NCI-H460 (cell line): ENCODE measurements at regions not wholly inside any gene's neighbourhood (a gene's known extent, or its start where the extent isn't known, plus 50 kb on each side); places are given as distances from the start of the nearest gene placed in this dataset.

Experiments used
- DNase-seq: peaks from one replicate; pipeline ENCODE4 v3.0.0-alpha.2; 2016; ENCODE audit warnings: low read depth; ENCODE audit errors: extremely low read depth

- peak; percentile 23 for DNase-seq
Measured at GRCh38 chr5:160175438-160176218, 53.7 kb upstream of the FABP6 start.

- DNase-seq = no peak
Measured at GRCh38 chr5:160174780-160175437, 54.4 kb upstream of the FABP6 start.

GRCh38 chr5:160174290-160174689, 55.0 kb upstream of the FABP6 start:
- no peak for DNase-seq

GRCh38 chr5:160171666-160172065, 52.4 kb upstream of the PWWP2A start:
- no peak for DNase-seq

GRCh38 chr5:160169326-160169725, 50.1 kb upstream of the PWWP2A start:
- DNase-seq = no peak
